Sigmoid colon (tissue), 4 donors: ENCODE measurements at regions not wholly inside any gene's neighbourhood (a gene's known extent, or its start where the extent isn't known, plus 50 kb on each side); places are given as distances from the start of the nearest gene placed in this dataset.

Source experiments
- EP300 ChIP-seq, 4 donors: sonication (generic); formaldehyde crosslinking; IDR thresholded peaks; one replicate each; pipeline ENCODE4 v1.6.1; 2017; ENCODE audit warnings: antibody characterized with exemption in 4 of 4
- POLR2A ChIP-seq, 2 donors: fragments of 450-650 bp; IDR thresholded peaks; one replicate each; pipeline ENCODE4 v1.6.1; 2016; ENCODE audit warnings: antibody characterized with exemption in 2 of 2, mild to moderate bottlenecking in 2 of 2, moderate library complexity in 2 of 2
- TF ChIP-seq, protein P1 (sequence below), 4 experiments: fragments of 450-650 bp in 3 of 4; fragments of 200-600 bp in 1 of 4; IDR thresholded peaks; one replicate each; pipeline ENCODE4 v1.5.1; 2016 to 2019; ENCODE audit warnings: antibody characterized with exemption in 4 of 4, mild to moderate bottlenecking in 3 of 4, moderate library complexity in 2 of 4

DNA sequence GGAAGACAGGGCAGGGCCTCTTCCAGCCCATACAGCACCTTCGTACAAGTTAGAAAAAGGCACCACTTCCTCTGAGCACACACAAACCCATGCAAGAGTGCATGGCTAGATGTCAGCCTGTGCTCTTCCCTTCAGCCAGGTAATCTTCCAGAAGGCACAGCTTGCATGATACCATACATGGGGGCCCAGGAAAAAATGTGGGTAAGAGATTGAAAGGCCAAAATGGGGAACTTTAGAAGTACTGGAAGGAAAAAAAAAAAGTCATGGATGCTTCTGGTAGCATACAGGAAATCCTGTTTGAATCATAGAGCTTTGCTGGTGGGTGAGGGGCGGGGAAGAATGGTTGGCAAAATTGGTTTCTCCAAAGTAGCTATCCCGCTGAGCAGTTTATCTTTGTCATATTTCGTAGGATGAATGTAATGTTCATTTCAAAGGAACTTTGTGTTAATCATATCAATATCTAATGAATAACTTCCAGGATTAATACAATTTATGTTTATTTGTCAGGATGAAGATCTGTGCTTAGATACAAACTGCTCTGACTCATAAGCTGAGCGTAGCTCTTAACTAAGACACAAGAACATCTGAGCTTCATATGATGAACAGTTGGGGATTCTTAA lies 78.2 kb upstream of the MAP3K1 start:
- TF ChIP-seq, protein P1, sequence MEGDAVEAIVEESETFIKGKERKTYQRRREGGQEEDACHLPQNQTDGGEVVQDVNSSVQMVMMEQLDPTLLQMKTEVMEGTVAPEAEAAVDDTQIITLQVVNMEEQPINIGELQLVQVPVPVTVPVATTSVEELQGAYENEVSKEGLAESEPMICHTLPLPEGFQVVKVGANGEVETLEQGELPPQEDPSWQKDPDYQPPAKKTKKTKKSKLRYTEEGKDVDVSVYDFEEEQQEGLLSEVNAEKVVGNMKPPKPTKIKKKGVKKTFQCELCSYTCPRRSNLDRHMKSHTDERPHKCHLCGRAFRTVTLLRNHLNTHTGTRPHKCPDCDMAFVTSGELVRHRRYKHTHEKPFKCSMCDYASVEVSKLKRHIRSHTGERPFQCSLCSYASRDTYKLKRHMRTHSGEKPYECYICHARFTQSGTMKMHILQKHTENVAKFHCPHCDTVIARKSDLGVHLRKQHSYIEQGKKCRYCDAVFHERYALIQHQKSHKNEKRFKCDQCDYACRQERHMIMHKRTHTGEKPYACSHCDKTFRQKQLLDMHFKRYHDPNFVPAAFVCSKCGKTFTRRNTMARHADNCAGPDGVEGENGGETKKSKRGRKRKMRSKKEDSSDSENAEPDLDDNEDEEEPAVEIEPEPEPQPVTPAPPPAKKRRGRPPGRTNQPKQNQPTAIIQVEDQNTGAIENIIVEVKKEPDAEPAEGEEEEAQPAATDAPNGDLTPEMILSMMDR (IDR thresholded peaks at IDR 0.05): no peak
- TF ChIP-seq POLR2A (IDR thresholded peaks at IDR 0.05) (no peak), EP300 (IDR thresholded peaks at IDR 0.05) (no peak)
